K562 (cell line): ENCODE measurements at regions not wholly inside any gene's neighbourhood (a gene's known extent, or its start where the extent isn't known, plus 50 kb on each side); places are given as distances from the start of the nearest gene placed in this dataset.

Source experiments
- AFF1 ChIP-seq, 2 experiments: fragments of 450-650 bp; IDR thresholded peaks; 2 replicates each; pipeline ENCODE4 v1.6.1; 2018; ENCODE audit warnings: mild to moderate bottlenecking in 2 of 2, low read depth in 1 of 2; ENCODE audit not compliant: partially characterized antibody in 2 of 2
- CHD7 ChIP-seq: fragments of 200-600 bp; sonication (generic); IDR thresholded peaks from one replicate; pipeline ENCODE4 v1.6.1; 2012; ENCODE audit warnings: mild to moderate bottlenecking, low read depth, low read length, inconsistent platforms
- FOXP4 ChIP-seq: sonication (generic); formaldehyde crosslinking; IDR thresholded peaks from 2 replicates; pipeline ENCODE4 v1.8.0; 2022; ENCODE audit warnings: mild to moderate bottlenecking, missing genetic modification reagents, borderline replicate concordance
- LARP7 ChIP-seq: fragments of 450-650 bp; IDR thresholded peaks from 2 replicates; pipeline ENCODE4 v1.6.1; 2016
- MAZ ChIP-seq, 2 experiments: fragments of 450-650 bp in 1 of 2; sonication (generic) in 1 of 2; formaldehyde crosslinking; IDR thresholded peaks in 1 of 2; conservative IDR thresholded peaks in 1 of 2; 2 replicates each; pipeline versions ENCODE4 v1.4.0 to v1.5.0; 2020; ENCODE audit warnings: mild to moderate bottlenecking in 1 of 2, missing genetic modification reagents in 1 of 2
- RHOXF2B ChIP-seq: fragments of 250-450 bp; sonication (Bioruptor Pico); conservative IDR thresholded peaks from 2 replicates; pipeline ENCODE4 v1.5.1; 2021
- ZBTB34 ChIP-seq: fragments of 250-450 bp; sonication (Bioruptor Pico); IDR thresholded peaks from 2 replicates; pipeline ENCODE4 v1.8.0; 2021; ENCODE audit warnings: mild to moderate bottlenecking, moderate library complexity
- ZNF121 ChIP-seq: sonication (generic); formaldehyde crosslinking; conservative IDR thresholded peaks from 2 replicates; pipeline ENCODE4 v1.8.0; 2022; ENCODE audit warnings: missing genetic modification reagents
- ZNF79 ChIP-seq: fragments of 250-450 bp; sonication (Bioruptor Pico); IDR thresholded peaks from 2 replicates; pipeline ENCODE4 v1.4.0; 2020; ENCODE audit warnings: low read depth, mild to moderate bottlenecking, moderate library complexity

- no peak for TF ChIP-seq FOXP4
- no peak for TF ChIP-seq LARP7
- no peak for TF ChIP-seq AFF1 (IDR thresholded peaks at IDR 0.05; ENCODE audit: low read depth in 1 of 2, partially characterized antibody in 2 of 2)
- TF ChIP-seq ZBTB34 (CRISPR knock-in tag) = no peak
- no peak for TF ChIP-seq MAZ (CRISPR knock-in tag; conservative IDR thresholded peaks at IDR 0.05 in 1 of 2, IDR thresholded peaks at IDR 0.05 in 1 of 2)
- no peak for TF ChIP-seq ZNF79 (CRISPR knock-in tag)
- TF ChIP-seq CHD7 = no peak
- no peak for TF ChIP-seq RHOXF2B (CRISPR knock-in tag)
- no peak for TF ChIP-seq ZNF121
Observed at GRCh38 chr2:19471491-19471890, 113.1 kb upstream of the OSR1 start.
